ENCODE measurements at regions not wholly inside any gene's neighbourhood (a gene's known extent, or its start where the extent isn't known, plus 50 kb on each side); places are given as distances from the start of the nearest gene placed in this dataset.

DNA sequence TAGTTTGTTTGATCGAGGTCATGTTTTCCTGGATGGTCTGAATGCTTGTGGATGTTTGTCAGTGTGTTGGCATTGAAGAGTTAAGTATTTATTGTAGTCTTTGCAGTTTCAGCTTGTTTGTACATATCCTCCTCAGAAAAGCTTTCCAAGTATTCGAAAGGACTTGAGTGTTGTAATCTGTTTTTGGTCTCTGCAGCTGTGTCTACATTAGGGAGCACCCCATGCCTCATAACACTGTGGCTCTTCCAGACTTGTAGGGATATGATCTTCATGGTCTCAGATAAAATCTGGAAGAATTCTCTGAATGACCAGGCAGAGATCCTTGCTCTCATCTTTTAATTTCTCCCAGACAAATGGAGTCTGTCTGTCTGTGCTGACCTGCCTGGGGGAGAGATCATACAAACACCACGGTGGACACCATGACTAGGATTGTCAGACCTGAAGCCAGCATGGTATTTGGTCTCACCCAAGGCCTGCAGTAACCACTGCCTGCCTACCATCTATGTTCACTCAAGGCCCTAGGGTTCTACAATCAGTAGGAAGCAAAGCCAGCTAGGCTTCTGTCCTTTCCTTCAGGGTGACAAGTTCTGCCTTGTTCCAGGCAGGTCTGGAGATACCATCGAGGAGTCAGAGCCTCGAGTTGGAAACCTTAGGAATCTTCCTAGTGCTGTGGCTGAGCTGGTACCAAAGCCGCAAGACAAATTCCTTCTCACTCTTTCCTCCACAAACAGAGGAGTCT lies 114.7 kb upstream of the KHDRBS2 start:
- TF ChIP-seq, protein P1, sequence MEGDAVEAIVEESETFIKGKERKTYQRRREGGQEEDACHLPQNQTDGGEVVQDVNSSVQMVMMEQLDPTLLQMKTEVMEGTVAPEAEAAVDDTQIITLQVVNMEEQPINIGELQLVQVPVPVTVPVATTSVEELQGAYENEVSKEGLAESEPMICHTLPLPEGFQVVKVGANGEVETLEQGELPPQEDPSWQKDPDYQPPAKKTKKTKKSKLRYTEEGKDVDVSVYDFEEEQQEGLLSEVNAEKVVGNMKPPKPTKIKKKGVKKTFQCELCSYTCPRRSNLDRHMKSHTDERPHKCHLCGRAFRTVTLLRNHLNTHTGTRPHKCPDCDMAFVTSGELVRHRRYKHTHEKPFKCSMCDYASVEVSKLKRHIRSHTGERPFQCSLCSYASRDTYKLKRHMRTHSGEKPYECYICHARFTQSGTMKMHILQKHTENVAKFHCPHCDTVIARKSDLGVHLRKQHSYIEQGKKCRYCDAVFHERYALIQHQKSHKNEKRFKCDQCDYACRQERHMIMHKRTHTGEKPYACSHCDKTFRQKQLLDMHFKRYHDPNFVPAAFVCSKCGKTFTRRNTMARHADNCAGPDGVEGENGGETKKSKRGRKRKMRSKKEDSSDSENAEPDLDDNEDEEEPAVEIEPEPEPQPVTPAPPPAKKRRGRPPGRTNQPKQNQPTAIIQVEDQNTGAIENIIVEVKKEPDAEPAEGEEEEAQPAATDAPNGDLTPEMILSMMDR (conservative IDR thresholded peaks at IDR 0.05; ENCODE audit: low read depth, low read length): no peak
- TF ChIP-seq EZH2 (IDR thresholded peaks at IDR 0.05; ENCODE audit: borderline replicate concordance, low read depth, low read length, poor library complexity, severe bottlenecking): no peak
- BruUV-seq (replicated peaks): no TSS peak
- CTCF ChIA-PET: no interaction called here
- no peaks in the 10 kb centered on the region for H3K36me3 ChIP-seq (ENCODE audit: insufficient read depth, low read length, poor library complexity, severe bottlenecking)
- no peaks in the 10 kb centered on the region for H3K4me1 ChIP-seq (ENCODE audit: insufficient read depth, low read length, poor library complexity, severe bottlenecking)
- POLR2A ChIA-PET (ENCODE audit: low non-redundant PET): no interaction called here
- H3K27me3 ChIP-seq (replicated peaks; ENCODE audit: insufficient read depth, low read depth, low read length, poor library complexity): no peaks in the 10 kb centered on the region
- no peak for DNase-seq (ENCODE audit: low spot score)
- H3K27ac ChIP-seq (ENCODE audit: low read depth, low read length, poor library complexity, severe bottlenecking): no peak overlapping the region
- intact Hi-C loops (cut with micrococcal nuclease; ENCODE audit: unreplicated experiment): no loop called here
- H3K9me3 ChIP-seq (ENCODE audit: low read depth, low read length, poor library complexity, severe bottlenecking): peaks cover 16% of the 10 kb centered on the region
- no peak overlapping the region for H3K4me3 ChIP-seq (ENCODE audit: low read depth, low read length, poor library complexity, severe bottlenecking)

DNA sequence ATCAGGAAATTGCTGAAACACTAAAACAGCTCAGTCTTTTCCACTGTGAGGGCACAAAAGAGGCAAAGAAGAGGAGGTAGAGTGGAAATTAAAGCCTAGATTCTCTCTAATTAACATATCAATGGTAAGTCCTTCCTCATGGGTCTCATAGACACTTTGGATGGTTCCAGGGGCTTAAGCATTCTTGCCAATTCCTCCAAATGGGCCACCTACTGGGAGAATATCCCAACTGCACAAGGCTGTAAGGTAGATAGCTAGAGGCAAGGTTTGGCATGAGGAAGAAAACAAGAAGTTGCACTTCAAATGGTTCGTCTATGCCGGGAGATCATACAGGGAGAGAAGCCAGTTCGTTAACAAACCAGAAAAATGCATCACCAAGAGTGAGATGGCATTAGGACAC lies 107.6 kb upstream of the KHDRBS2 start:
- intact Hi-C loops (cut with micrococcal nuclease; ENCODE audit: unreplicated experiment): no loop called here
- no peak overlapping the region for H3K27ac ChIP-seq (ENCODE audit: low read depth, low read length, poor library complexity, severe bottlenecking)
- CTCF ChIA-PET: no interaction called here

DNA sequence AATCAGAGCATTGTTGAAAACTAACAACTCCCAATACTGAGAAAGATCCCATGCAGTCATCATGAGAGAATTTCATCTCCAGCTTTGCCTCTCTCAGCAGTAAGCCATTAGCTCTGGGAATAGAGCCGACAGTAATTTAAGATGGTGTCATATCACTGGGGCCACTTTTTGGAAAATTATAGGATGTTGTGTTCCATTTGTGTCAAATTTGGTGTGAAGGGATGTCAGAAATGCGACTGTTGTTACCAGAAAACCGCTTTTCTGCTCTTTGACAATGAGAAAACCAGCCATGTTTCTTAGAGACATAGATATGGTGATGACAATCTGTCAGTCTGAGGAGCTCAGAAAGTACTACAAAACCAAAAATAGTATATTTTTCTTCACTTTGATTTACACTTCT lies 106.3 kb upstream of the KHDRBS2 start:
- H3K4me1 ChIP-seq (ENCODE audit: insufficient read depth, low read length, poor library complexity, severe bottlenecking): no peaks in the 10 kb centered on the region
- POLR2A ChIA-PET (ENCODE audit: low non-redundant PET): no interaction called here
- TF ChIP-seq EZH2 (IDR thresholded peaks at IDR 0.05; ENCODE audit: borderline replicate concordance, low read depth, low read length, poor library complexity, severe bottlenecking): no peak
- TF ChIP-seq, protein P1 (conservative IDR thresholded peaks at IDR 0.05; ENCODE audit: low read depth, low read length): no peak
- no peak for DNase-seq (ENCODE audit: low spot score)
- no peak overlapping the region for H3K4me3 ChIP-seq (ENCODE audit: low read depth, low read length, poor library complexity, severe bottlenecking)
- no peak overlapping the region for H3K27ac ChIP-seq (ENCODE audit: low read depth, low read length, poor library complexity, severe bottlenecking)
- BruUV-seq (replicated peaks): no TSS peak
- H3K9me3 ChIP-seq (ENCODE audit: low read depth, low read length, poor library complexity, severe bottlenecking): peaks cover 39% of the 10 kb centered on the region
- H3K27me3 ChIP-seq (replicated peaks; ENCODE audit: insufficient read depth, low read depth, low read length, poor library complexity): no peaks in the 10 kb centered on the region
- CTCF ChIA-PET: no interaction called here
- intact Hi-C loops (cut with micrococcal nuclease; ENCODE audit: unreplicated experiment): no loop called here
- H3K36me3 ChIP-seq (ENCODE audit: insufficient read depth, low read length, poor library complexity, severe bottlenecking): no peaks in the 10 kb centered on the region

More for the DNA sequence above, 107.6 kb upstream of the KHDRBS2 start:
- no TSS peak for BruUV-seq (replicated peaks)
- POLR2A ChIA-PET (ENCODE audit: low non-redundant PET): no interaction called here
- Histone ChIP-seq H3K4me1 (ENCODE audit: insufficient read depth, low read length, poor library complexity, severe bottlenecking) (no peaks in the 10 kb centered on the region), H3K4me3 (ENCODE audit: low read depth, low read length, poor library complexity, severe bottlenecking) (no peak overlapping the region), H3K9me3 (ENCODE audit: low read depth, low read length, poor library complexity, severe bottlenecking) (peaks cover 28% of the 10 kb centered on the region), H3K27me3 (replicated peaks; ENCODE audit: insufficient read depth, low read depth, low read length, poor library complexity) (no peaks in the 10 kb centered on the region), H3K36me3 (ENCODE audit: insufficient read depth, low read length, poor library complexity, severe bottlenecking) (no peaks in the 10 kb centered on the region)
- DNase-seq (ENCODE audit: low spot score): no peak
- TF ChIP-seq EZH2 (IDR thresholded peaks at IDR 0.05; ENCODE audit: borderline replicate concordance, low read depth, low read length, poor library complexity, severe bottlenecking): no peak
- TF ChIP-seq, protein P1 (conservative IDR thresholded peaks at IDR 0.05; ENCODE audit: low read depth, low read length): no peak

Data from A673 (cell line).